Lower lobe of right lung (tissue), 2 donors: ENCODE measurements at regions not wholly inside any gene's neighbourhood (a gene's known extent, or its start where the extent isn't known, plus 50 kb on each side); places are given as distances from the start of the nearest gene placed in this dataset.
A peak's percentile ranks its signal among the peaks of the same experiment; 100 is the strongest.

ENCODE experiments used
- ATAC-seq, 2 donors: fragments of 200-7000 bp; cut with Tn5 transposase; one replicate each; pipeline ENCODE4 v1.9.1; 2020 to 2022; ENCODE audit warnings: mild to moderate bottlenecking in 2 of 2, moderate library complexity in 2 of 2
- DNase-seq: peaks from one replicate; pipeline ENCODE4 v3.0.0-alpha.2; 2020
- H3K27ac ChIP-seq: fragments of 200-600 bp; one replicate; pipeline ENCODE4 v1.8.0; 2022
- H3K27me3 ChIP-seq: fragments of 200-600 bp; one replicate; pipeline ENCODE4 v1.8.0; 2022; ENCODE audit warnings: low read depth
- H3K36me3 ChIP-seq: fragments of 200-600 bp; one replicate; pipeline ENCODE4 v1.8.0; 2022; ENCODE audit warnings: mild to moderate bottlenecking
- H3K4me1 ChIP-seq: fragments of 200-600 bp; one replicate; pipeline ENCODE4 v1.8.0; 2022
- H3K4me3 ChIP-seq: fragments of 200-600 bp; one replicate; pipeline ENCODE4 v1.8.0; 2022; ENCODE audit warnings: mild to moderate bottlenecking
- H3K9me3 ChIP-seq: fragments of 200-600 bp; one replicate; pipeline ENCODE4 v1.8.0; 2022
- intact Hi-C: fragments of 100-400 bp; cut with DNase I; formaldehyde crosslinking; loops from one replicate; pipeline ENCODE4 v1.11.0; 2022
- TF ChIP-seq, protein P1 (sequence below): fragments of 200-600 bp; IDR thresholded peaks from one replicate; pipeline ENCODE4 v1.8.0; 2022; ENCODE audit warnings: antibody characterized with exemption, mild to moderate bottlenecking
- donor health status: DM: no; HTN: yes; CAD: no; lungs with severe emphysema.

DNA sequence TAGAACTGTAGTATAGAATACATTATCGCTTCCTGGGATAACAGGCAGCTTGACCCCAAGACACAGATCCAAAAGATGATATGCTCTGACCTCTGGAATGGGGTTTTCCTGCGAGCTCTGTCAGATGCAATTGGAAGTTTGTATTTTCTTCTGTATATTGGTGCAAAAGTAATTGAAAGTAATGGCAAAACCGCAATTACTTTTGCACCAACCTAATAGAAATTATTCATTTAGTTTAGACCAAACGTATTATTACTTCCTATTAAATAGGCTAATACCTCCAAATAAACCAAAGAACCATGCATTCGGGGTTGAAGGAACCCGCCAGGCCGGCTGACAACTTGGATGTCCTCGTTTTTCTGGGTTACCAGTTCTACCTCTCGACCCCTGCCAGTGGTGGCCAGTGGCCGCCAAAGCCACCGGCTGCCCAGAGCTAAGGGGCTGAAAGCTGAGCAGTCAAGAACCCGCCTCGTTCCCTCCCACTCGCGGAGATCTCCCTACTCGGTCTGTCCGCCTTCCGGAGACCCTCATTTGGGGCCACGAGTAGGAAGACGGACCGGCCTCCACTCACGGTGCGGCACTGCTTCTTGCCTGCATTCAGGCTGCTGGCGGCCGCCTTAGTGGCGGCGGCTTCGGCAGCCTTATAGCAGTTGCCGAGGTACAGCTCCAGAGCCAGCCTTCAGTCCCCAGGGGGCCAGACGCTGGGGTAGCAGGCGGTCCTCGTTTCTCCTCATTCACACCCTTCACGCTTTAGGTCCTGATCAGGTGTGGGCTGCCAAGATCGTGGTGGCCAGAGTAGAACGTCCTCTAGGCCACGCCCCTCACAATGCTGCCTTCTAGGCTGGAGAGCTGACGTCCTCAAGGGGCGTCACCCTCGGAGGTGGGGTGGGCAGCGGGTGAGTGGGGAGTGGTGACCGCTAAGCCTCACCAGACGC, 121.9 kb downstream of the RBMX2 start:
- TF ChIP-seq, protein P1, sequence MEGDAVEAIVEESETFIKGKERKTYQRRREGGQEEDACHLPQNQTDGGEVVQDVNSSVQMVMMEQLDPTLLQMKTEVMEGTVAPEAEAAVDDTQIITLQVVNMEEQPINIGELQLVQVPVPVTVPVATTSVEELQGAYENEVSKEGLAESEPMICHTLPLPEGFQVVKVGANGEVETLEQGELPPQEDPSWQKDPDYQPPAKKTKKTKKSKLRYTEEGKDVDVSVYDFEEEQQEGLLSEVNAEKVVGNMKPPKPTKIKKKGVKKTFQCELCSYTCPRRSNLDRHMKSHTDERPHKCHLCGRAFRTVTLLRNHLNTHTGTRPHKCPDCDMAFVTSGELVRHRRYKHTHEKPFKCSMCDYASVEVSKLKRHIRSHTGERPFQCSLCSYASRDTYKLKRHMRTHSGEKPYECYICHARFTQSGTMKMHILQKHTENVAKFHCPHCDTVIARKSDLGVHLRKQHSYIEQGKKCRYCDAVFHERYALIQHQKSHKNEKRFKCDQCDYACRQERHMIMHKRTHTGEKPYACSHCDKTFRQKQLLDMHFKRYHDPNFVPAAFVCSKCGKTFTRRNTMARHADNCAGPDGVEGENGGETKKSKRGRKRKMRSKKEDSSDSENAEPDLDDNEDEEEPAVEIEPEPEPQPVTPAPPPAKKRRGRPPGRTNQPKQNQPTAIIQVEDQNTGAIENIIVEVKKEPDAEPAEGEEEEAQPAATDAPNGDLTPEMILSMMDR, result no peak
- Histone ChIP-seq H3K27ac (no peak overlapping the region), H3K36me3 (no peaks in the 10 kb centered on the region), H3K4me1 (no peaks in the 10 kb centered on the region), H3K4me3 (peak overlapping the region; percentile 42), H3K27me3 (no peaks in the 10 kb centered on the region), H3K9me3 (no peaks in the 10 kb centered on the region)
- peak; percentile 50 for DNase-seq
- ATAC-seq, result peak; percentile 64 to 69
- intact Hi-C loops, result no loop called here

DNA sequence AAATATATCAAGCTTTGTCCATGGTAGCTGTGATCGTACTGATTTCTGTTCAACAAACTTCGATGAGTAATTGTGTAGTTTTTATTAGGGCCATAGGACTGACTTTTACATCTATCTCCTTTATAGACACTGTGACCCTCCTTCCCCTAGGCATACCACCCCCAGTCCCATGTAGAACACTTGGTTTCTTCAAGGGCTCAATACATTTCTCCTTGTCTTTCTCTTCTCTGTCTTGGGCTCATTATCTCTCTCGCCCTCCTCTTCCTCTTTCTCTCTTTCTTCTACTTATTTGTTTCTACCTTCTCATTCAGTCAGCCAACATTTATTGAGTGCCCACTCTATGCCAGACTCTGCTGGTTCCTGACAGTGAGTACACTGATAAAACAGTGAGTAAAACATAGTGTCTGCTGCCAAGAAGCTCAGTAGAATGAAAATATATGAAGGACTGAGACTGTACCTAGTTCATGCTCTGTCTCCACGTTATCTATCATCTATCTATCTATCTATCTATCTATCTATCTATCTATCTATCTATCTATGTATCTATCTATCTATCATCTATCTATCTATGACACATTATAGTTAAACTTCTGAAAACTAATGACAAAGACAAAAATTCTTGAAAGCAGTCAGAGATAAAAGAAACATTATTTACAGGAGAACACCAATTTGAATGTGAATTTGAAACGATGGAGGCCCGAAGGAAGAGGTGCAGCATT, 122.8 kb downstream of the RBMX2 start:
- no peaks in the 10 kb centered on the region for H3K27me3 ChIP-seq
- no peaks in the 10 kb centered on the region for H3K9me3 ChIP-seq
- intact Hi-C loops, result no loop called here
- no peak overlapping the region for H3K27ac ChIP-seq
- no peak for ATAC-seq
- DNase-seq, result no peak
- H3K36me3 ChIP-seq, result no peaks in the 10 kb centered on the region
- H3K4me1 ChIP-seq, result no peaks in the 10 kb centered on the region
- no peak overlapping the region for H3K4me3 ChIP-seq
- TF ChIP-seq, protein P1, result no peak

DNA sequence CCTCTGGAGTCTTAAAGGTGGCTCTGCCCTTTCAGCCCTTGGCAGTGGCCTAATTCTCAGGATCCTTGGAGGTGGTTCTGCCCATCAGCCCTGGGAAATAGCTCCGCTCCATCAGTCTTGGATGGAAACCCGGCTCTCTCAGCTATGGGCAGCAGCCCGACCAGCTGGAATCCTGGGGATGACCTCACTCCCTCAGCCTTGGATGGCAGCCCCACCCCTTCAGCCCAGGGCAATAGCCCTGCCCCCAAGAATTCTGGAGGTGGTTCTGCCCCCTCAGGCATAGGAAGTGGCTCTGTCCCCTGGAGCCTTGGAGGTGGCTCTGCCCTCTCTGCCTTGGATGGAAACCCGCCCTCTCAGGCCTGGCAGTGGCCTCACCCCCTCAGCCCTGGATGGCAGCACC, 127.7 kb downstream of the RBMX2 start:
- intact Hi-C loops, result no loop called here
- no peaks in the 10 kb centered on the region for H3K36me3 ChIP-seq
- no peak overlapping the region for H3K27ac ChIP-seq
- H3K4me3 ChIP-seq, result no peak overlapping the region
- no peaks in the 10 kb centered on the region for H3K4me1 ChIP-seq
- DNase-seq, result no peak
- TF ChIP-seq, protein P1, result no peak
- no peaks in the 10 kb centered on the region for H3K27me3 ChIP-seq
- no peak for ATAC-seq
- H3K9me3 ChIP-seq, result no peaks in the 10 kb centered on the region

DNA sequence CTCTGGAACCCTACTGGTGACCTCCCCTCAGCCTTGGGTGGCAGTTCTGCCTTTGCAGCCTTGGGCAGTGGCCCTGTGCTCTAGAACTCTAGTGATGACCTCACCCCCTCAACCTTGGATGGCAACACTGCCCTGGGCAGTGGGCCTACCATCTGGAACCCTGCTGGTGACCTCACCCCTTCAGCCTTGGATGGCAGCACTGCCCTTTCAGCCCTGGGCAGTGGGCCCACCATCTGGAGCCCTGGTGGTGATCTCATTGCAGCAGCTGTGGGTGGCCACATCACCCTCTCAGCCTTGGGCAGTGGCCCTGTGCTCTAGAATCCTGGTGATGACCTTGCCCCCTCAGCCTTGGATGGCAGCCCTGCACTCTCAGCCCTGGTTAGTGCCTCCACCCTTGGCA, 129.3 kb downstream of the RBMX2 start:
- intact Hi-C loops, result no loop called here
- Histone ChIP-seq H3K27me3 (no peaks in the 10 kb centered on the region), H3K4me1 (no peaks in the 10 kb centered on the region), H3K9me3 (no peaks in the 10 kb centered on the region), H3K36me3 (no peaks in the 10 kb centered on the region), H3K27ac (no peak overlapping the region), H3K4me3 (no peak overlapping the region)
- TF ChIP-seq, protein P1, result no peak
- ATAC-seq, result no peak
- no peak for DNase-seq

DNA sequence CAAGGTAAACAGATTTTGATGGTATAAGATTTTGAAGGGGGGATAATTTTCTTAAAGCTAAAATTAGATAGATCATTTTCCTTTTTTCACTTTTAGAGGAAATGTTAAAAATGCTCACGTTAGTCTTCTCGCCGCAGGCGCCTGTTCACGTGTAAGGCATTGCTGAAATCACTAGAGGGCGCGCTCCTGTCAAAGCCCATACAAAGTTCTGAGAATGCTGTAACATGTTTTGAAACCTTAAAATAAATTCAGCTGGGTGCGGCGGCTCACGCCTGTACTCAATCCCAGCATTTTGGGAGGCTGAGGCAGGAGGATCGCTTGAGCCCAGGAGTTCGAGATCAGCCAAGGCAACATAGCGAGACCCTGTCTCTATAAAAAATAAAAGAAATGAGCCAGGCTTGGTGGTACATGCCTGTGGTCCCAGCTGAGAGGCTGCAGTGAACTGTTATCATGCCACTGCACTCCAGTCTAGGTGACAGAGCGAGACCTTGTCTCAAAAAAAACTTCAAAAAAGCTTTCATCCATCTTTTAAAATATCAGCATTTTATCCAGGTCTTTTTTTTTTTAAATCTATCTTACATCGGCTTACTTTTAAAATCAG, 138.0 kb downstream of the RBMX2 start:
- DNase-seq (peak; percentile 51), ATAC-seq (peak in 1 of 2 donors; percentile 54)
- H3K27ac ChIP-seq, result no peak overlapping the region
- no peaks in the 10 kb centered on the region for H3K36me3 ChIP-seq
- no peak overlapping the region for H3K4me3 ChIP-seq
- intact Hi-C loops, result no loop called here
- no peaks in the 10 kb centered on the region for H3K27me3 ChIP-seq
- no peaks in the 10 kb centered on the region for H3K9me3 ChIP-seq
- TF ChIP-seq, protein P1, result peak; percentile 56
- no peaks in the 10 kb centered on the region for H3K4me1 ChIP-seq
